Adipocyte (in vitro differentiated cells): ENCODE measurements at regions not wholly inside any gene's neighbourhood (a gene's known extent, or its start where the extent isn't known, plus 50 kb on each side); places are given as distances from the start of the nearest gene placed in this dataset.

Experiments
- DNase-seq: peaks from one replicate; pipeline ENCODE4 v3.0.0-alpha.2; 2015; ENCODE audit warnings: low read depth
- H3K27me3 ChIP-seq: replicated peaks from 2 replicates; pipeline ENCODE4 v1.7.0; 2013; ENCODE audit warnings: mild to moderate bottlenecking, low read length, moderate library complexity; ENCODE audit not compliant: control insufficient read depth, insufficient read depth
- H3K36me3 ChIP-seq: 2 replicates; pipeline ENCODE4 v1.7.0; 2013; ENCODE audit warnings: low read length, mild to moderate bottlenecking, moderate library complexity; ENCODE audit not compliant: control insufficient read depth, insufficient read depth, severe bottlenecking
- H3K4me1 ChIP-seq: 2 replicates; pipeline ENCODE4 v1.7.0; 2013; ENCODE audit warnings: mild to moderate bottlenecking, low read length, moderate library complexity; ENCODE audit not compliant: control insufficient read depth, insufficient read depth
- H3K4me3 ChIP-seq: 2 replicates; pipeline ENCODE4 v1.7.0; 2013; ENCODE audit warnings: mild to moderate bottlenecking, low read length, moderate library complexity
- H3K9ac ChIP-seq: 2 replicates; pipeline ENCODE4 v1.7.0; 2013; ENCODE audit warnings: mild to moderate bottlenecking, low read length, moderate library complexity
- H3K9me3 ChIP-seq: 2 replicates; pipeline ENCODE4 v1.7.0; 2013; ENCODE audit warnings: mild to moderate bottlenecking, low read length, moderate library complexity; ENCODE audit not compliant: control insufficient read depth

- Histone ChIP-seq H3K27me3 (no peaks in the 10 kb centered on the region), H3K9ac (no peak overlapping the region), H3K36me3 (no peaks in the 10 kb centered on the region), H3K4me1 (no peaks in the 10 kb centered on the region), H3K9me3 (peaks cover 7% of the 10 kb centered on the region), H3K4me3 (no peak overlapping the region)
- no peak for DNase-seq
These were observed 224.7 kb upstream of the ADARB2 start for GRCh38 chr10:1961989-1962388.

- Histone ChIP-seq H3K9me3 (peaks cover 7% of the 10 kb centered on the region), H3K36me3 (no peaks in the 10 kb centered on the region), H3K4me1 (no peaks in the 10 kb centered on the region), H3K9ac (no peak overlapping the region), H3K4me3 (no peak overlapping the region), H3K27me3 (no peaks in the 10 kb centered on the region)
- no peak for DNase-seq
These were observed 223.7 kb upstream of the ADARB2 start for GRCh38 chr10:1960982-1961381.

- peaks cover 7% of the 10 kb centered on the region for H3K9me3 ChIP-seq
- DNase-seq, result no peak
- no peak overlapping the region for H3K9ac ChIP-seq
- H3K36me3 ChIP-seq, result no peaks in the 10 kb centered on the region
- H3K4me3 ChIP-seq, result no peak overlapping the region
- H3K4me1 ChIP-seq, result no peaks in the 10 kb centered on the region
- no peaks in the 10 kb centered on the region for H3K27me3 ChIP-seq
These were observed 219.7 kb upstream of the ADARB2 start for GRCh38 chr10:1957057-1957456.

- Histone ChIP-seq H3K27me3 (no peaks in the 10 kb centered on the region), H3K9ac (no peak overlapping the region), H3K4me3 (no peak overlapping the region), H3K36me3 (no peaks in the 10 kb centered on the region), H3K4me1 (no peaks in the 10 kb centered on the region), H3K9me3 (peaks cover 7% of the 10 kb centered on the region)
- DNase-seq, result no peak
These were observed 217.0 kb upstream of the ADARB2 start for GRCh38 chr10:1954300-1954699.

GRCh38 chr10:1952126-1953095 lies 215.1 kb upstream of the ADARB2 start:
- Histone ChIP-seq H3K4me1 (no peaks in the 10 kb centered on the region), H3K36me3 (no peaks in the 10 kb centered on the region), H3K27me3 (no peaks in the 10 kb centered on the region), H3K9me3 (peaks cover 7% of the 10 kb centered on the region), H3K9ac (no peak overlapping the region), H3K4me3 (no peak overlapping the region)
- DNase-seq, result no peak

- Histone ChIP-seq H3K9ac (no peak overlapping the region), H3K4me1 (no peaks in the 10 kb centered on the region), H3K9me3 (peaks cover 7% of the 10 kb centered on the region), H3K36me3 (no peaks in the 10 kb centered on the region), H3K27me3 (no peaks in the 10 kb centered on the region), H3K4me3 (no peak overlapping the region)
- no peak for DNase-seq
These were observed 213.6 kb upstream of the ADARB2 start for GRCh38 chr10:1950803-1951495.

- H3K36me3 ChIP-seq, result no peaks in the 10 kb centered on the region
- peaks cover 7% of the 10 kb centered on the region for H3K9me3 ChIP-seq
- no peak overlapping the region for H3K4me3 ChIP-seq
- no peaks in the 10 kb centered on the region for H3K27me3 ChIP-seq
- DNase-seq, result no peak
- no peaks in the 10 kb centered on the region for H3K4me1 ChIP-seq
- no peak overlapping the region for H3K9ac ChIP-seq
These were observed 210.2 kb upstream of the ADARB2 start for GRCh38 chr10:1947464-1948003.

- no peaks in the 10 kb centered on the region for H3K36me3 ChIP-seq
- peaks cover 2% of the 10 kb centered on the region for H3K9me3 ChIP-seq
- H3K27me3 ChIP-seq, result no peaks in the 10 kb centered on the region
- no peaks in the 10 kb centered on the region for H3K4me1 ChIP-seq
- no peak overlapping the region for H3K4me3 ChIP-seq
- H3K9ac ChIP-seq, result no peak overlapping the region
- no peak for DNase-seq
These were observed 207.2 kb upstream of the ADARB2 start for GRCh38 chr10:1944487-1944886.

GRCh38 chr10:1942478-1942877 lies 205.2 kb upstream of the ADARB2 start:
- Histone ChIP-seq H3K36me3 (no peaks in the 10 kb centered on the region), H3K4me3 (no peak overlapping the region), H3K4me1 (no peaks in the 10 kb centered on the region), H3K9ac (no peak overlapping the region), H3K27me3 (no peaks in the 10 kb centered on the region), H3K9me3 (peaks cover 2% of the 10 kb centered on the region)
- DNase-seq, result no peak

GRCh38 chr10:1939016-1939415 lies 201.7 kb upstream of the ADARB2 start:
- Histone ChIP-seq H3K4me3 (no peak overlapping the region), H3K9me3 (peaks cover 2% of the 10 kb centered on the region), H3K4me1 (no peaks in the 10 kb centered on the region), H3K27me3 (no peaks in the 10 kb centered on the region), H3K9ac (no peak overlapping the region), H3K36me3 (no peaks in the 10 kb centered on the region)
- no peak for DNase-seq

GRCh38 chr10:1938317-1938716 lies 201.0 kb upstream of the ADARB2 start:
- peaks cover 2% of the 10 kb centered on the region for H3K9me3 ChIP-seq
- DNase-seq, result no peak
- H3K9ac ChIP-seq, result no peak overlapping the region
- no peaks in the 10 kb centered on the region for H3K36me3 ChIP-seq
- no peaks in the 10 kb centered on the region for H3K27me3 ChIP-seq
- no peak overlapping the region for H3K4me3 ChIP-seq
- H3K4me1 ChIP-seq, result no peaks in the 10 kb centered on the region
